GM18502 (cell line): ENCODE measurements at regions not wholly inside any gene's neighbourhood (a gene's known extent, or its start where the extent isn't known, plus 50 kb on each side); places are given as distances from the start of the nearest gene placed in this dataset.

Source experiments
- ATAC-seq: cut with Tn5 transposase; IDR thresholded peaks from one replicate; pipeline ENCODE4 v1.9.1; 2021; ENCODE audit warnings: mild to moderate bottlenecking; ENCODE audit not compliant: unreplicated experiment, poor library complexity

DNA sequence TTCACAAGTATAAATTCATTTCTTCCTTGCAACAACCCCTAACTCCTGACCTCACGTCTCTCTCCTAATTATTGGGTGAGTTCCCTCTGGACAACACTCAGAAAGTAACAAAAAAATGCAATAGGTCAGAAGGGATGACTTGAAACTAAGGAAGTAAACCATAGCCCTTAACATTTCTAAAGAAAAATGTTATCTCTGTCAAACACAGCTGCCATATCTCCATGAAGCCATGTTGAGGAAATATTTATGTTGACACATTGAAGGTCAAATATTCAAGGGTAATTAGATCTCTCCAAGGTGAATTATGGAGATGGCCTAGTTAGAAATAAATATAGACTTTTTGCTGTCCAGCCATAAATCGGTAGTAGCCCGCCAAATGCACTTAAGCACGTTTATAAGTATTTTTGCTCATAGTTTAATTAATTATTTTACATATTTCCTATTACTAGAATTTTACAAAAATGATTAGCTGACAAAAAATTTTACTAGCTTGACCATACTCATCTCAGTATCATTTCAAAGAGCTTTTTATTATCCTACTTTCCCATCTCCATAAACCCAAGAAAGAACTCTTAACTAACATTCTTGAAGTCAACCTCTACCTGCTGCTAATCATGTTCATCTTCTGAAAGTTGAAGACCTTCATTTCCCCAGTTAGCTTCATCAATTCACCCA is 160.1 kb upstream of the PKN2 start:
- ATAC-seq = no peak

GRCh38 chr1:88526456-88526855 is 157.6 kb upstream of the PKN2 start:
- ATAC-seq = no peak

DNA sequence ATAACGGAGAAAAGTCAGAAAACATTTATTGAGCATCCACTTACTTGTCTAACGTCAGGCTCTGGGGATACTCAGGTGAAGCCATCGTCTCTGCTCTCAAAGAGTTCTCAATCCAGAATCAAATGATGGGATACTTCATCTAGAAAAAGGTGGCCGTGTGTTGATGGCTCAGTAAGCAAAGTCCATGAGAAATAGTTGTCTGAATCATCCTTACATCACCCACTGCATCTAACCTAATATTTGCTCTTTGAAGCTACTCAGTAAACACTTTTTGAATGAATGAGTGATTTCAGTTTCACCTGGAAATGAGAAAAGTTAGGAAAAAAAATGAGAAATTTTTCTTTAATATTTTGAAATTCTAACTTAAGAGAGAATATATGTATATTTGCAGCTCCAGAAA is 155.3 kb upstream of the PKN2 start:
- ATAC-seq = no peak

DNA sequence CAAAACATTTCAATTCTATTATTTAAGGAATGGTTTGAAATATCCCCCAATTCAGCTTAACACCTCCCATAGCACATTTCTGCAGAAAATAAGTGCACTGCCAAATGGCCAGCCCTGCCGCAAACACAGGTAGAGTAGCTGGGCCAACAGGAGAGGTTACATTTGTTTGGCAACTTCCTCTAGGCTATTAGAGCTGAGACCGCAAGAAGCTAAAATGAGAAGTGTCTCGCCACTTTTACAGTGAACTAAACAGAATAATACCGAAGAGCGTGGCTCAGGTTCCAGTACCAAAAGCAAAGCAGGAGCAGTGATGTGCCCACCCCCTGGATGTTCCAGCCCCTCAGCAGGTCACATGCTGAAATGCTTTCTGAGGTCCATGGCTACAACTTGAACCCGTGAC is 154.5 kb upstream of the PKN2 start:
- no peak for ATAC-seq

GRCh38 chr1:88530246-88530645 is 153.8 kb upstream of the PKN2 start:
- no peak for ATAC-seq

- ATAC-seq = no peak
Observed at GRCh38 chr1:88537787-88538186, 146.3 kb upstream of the PKN2 start.

- no peak for ATAC-seq
Observed at GRCh38 chr1:88538222-88538899, 145.7 kb upstream of the PKN2 start.

DNA sequence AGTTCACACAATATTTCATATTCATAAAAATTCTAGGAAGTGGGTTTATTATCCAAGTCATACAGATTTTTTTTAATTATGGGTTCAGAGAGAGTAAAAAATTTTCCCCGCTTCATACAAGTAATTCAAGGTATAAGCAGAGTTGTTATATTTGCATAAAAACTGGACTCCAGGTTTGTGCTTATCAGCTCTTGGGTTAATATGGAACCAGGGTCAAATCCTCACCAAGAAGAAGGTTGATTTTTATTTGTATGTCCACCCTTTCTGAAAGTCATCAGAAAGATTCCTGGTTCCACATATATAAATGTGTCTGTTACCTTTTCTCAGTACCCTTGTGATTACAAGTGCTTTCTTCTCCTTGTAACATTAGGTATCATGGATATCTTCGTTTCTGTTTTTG is 143.8 kb upstream of the PKN2 start:
- ATAC-seq = no peak

GRCh38 chr1:88541596-88541995 is 142.5 kb upstream of the PKN2 start:
- no peak for ATAC-seq

GRCh38 chr1:88544195-88544594 is 139.9 kb upstream of the PKN2 start:
- no peak for ATAC-seq

DNA sequence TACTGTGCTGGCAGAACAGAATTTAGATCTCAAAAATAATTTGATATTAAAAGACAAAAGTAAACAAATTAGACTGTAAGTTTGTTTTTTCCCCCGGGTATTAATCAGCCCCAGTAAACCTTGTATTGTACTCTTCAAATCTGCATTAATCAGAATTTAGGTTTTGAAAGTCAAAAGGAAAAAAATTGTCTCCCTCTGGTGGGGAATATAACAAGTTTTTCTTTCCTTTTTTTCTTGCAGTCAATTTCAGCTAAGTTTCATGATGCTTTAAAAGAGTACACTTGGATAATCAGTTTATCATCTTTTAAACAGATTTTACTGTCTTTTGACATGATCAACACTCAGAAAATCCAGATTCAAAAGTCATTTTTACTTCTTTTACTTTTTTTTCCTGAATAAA is 134.5 kb upstream of the PKN2 start:
- ATAC-seq = no peak

GRCh38 chr1:88552226-88552625 is 131.8 kb upstream of the PKN2 start:
- no peak for ATAC-seq

GRCh38 chr1:88557014-88557413 is 127.1 kb upstream of the PKN2 start:
- ATAC-seq = no peak

DNA sequence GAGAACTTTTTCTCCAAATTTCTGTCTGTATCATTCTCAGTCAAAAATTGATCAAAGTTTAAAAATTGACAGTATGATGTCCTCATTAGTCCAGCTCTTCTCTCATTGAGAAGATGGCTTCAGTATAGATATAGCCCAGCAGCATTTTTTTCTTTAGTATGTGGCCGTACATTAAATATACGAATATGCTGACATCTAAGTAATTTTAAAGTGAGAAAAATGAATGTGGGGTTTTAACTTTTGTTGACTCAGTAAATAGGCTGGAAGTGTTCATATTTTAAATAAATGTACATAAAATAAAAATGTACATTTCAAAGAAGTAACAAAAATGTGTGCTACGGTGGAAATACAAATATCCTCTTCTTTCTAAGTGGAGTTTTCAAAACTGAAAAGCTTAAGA is 123.5 kb upstream of the PKN2 start:
- no peak for ATAC-seq

- ATAC-seq = no peak
Observed at GRCh38 chr1:88562991-88563390, 121.1 kb upstream of the PKN2 start.

GRCh38 chr1:88566615-88567387 is 117.3 kb upstream of the PKN2 start:
- no peak for ATAC-seq

GRCh38 chr1:88571506-88571905 is 112.6 kb upstream of the PKN2 start:
- no peak for ATAC-seq

DNA sequence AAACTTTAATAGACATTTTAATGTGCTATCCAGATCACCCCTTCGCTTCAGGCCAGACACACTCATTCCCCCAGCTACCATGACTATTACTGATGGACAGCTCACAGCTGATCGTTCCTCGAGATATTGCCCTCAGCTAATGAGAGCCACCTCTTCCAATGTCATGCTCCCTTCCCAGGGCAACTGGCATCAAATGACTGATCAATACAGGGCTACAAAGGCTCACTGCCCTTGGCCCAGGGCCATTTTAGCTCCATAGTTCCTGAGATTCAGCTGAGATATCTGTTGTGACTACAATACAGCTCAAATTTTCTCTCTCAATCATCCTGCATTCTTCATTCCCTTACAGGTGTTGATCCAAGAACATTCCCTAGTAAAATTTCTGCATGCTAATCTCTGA is 104.5 kb upstream of the PKN2 start:
- ATAC-seq = no peak

DNA sequence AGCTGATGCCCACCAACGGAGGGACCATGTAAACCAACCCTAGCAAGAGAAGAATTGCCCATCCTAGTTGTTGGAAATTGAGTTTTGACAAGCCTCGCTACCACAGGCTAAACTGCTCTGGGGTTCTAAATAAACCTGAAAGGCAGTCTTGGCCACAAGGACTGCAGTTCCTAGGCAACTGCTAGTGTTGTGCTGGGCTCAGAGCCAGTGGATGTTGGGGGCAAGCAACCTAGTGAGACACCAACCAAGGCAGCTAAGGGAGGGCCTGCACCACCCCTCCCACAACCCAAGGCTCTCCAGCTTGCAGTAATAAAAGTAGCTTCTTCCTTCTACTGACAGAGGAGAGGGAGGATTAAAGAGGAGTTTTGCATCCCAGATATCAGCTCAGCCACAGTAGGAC is 102.4 kb upstream of the PKN2 start:
- no peak for ATAC-seq

DNA sequence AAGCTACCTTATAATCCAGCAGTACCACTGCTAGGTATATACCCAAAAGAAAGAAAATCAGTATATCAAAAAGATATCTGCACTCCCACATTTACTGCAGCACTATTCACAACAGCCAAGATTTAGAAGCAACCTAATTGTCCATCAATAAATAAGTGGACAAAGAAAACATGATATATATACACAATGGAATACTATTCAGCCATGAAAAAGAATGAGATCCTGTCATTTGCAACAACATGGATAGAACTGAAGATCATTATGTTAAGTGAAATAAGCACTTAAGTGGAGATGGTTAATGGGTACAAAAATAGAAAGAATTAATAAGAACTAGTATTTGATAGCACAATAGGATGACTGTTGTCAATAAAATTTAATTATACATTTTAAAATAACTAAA is 90.7 kb upstream of the PKN2 start:
- ATAC-seq = no peak

DNA sequence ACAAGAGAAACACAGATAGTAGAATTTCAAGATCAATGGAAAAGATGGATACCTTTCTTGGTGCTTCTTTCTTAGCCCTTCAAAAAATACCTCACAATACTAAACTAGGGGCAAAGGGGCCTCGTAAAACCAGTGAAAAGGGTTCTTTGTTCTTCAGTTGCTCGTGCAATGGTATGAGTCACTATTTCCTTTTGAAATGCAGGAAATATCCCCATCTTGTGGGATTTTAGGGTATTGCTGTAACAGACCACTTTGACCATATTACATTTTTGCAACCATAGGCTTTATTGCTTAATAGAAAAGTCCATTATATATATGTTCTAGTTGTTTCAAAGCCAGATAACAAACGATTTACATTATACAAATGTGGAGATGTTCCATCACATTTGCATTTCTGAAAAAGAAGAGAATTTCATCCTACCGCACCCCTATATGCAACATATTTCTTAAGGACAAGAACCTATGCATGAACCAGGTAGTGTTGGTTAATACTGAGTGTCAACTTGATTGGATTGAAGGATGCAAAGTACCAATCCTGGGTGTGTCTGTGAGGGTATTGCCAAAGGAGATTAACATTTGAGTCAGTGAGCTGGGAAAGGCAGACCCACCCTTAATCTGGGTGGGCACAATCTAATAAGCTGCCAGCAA is 88.6 kb upstream of the PKN2 start:
- peak; percentile 69 for ATAC-seq
